ENCODE measurements at regions not wholly inside any gene's neighbourhood (a gene's known extent, or its start where the extent isn't known, plus 50 kb on each side); places are given as distances from the start of the nearest gene placed in this dataset.

DNA sequence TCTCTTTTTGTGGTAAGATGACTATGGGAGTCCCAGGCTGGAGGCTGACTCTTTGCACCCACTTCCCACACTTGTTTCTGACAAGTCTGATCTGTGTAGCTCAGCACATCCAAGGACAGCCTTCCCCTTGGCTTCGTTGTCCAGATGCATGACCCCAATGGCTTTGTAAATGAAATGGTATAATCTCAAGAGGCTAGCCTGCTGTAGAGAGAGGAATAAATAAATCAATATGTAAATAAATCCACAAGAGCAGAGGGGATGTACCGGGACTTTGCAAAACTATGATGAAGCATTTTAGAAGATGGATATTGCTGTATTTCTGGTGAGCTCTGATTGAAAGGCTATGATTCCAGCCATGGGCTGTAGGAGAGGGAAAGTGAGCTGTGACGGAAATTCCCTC lies 79.9 kb upstream of the NEO1 start:
- H3K4me1 ChIP-seq (ENCODE audit: control insufficient read depth, extremely low read depth, insufficient read depth, low read length), result peaks cover 4% of the 10 kb centered on the region
- H3K36me3 ChIP-seq (ENCODE audit: control insufficient read depth, insufficient read depth, low read length), result no peaks in the 10 kb centered on the region
- no peak for DNase-seq (ENCODE audit: low read depth in 2 of 2)
- no peaks in the 10 kb centered on the region for H3K79me2 ChIP-seq (ENCODE audit: control insufficient read depth, insufficient read depth, low read length)
- H3K9ac ChIP-seq (ENCODE audit: insufficient read depth, low read length), result no peak overlapping the region
- H4K20me1 ChIP-seq (ENCODE audit: control insufficient read depth, extremely low read depth, insufficient read depth, low read length), result no peaks in the 10 kb centered on the region
- no peaks in the 10 kb centered on the region for H3K27me3 ChIP-seq (ENCODE audit: control insufficient read depth, insufficient read depth, low read length)
- peak overlapping the region; percentile 10 for H2AFZ ChIP-seq (ENCODE audit: low read length)
- H3K9me3 ChIP-seq (ENCODE audit: control insufficient read depth, insufficient read depth, low read depth, low read length), result no peaks in the 10 kb centered on the region
- no peak overlapping the region for H3K4me2 ChIP-seq (ENCODE audit: extremely low read depth, insufficient read depth, low read length)
- no peak overlapping the region for H3K27ac ChIP-seq (ENCODE audit: insufficient read depth, low read length)
- no peak for TF ChIP-seq EZH2 (IDR thresholded peaks at IDR 0.05; ENCODE audit: low read length, missing control alignments)
- TF ChIP-seq, protein P1, sequence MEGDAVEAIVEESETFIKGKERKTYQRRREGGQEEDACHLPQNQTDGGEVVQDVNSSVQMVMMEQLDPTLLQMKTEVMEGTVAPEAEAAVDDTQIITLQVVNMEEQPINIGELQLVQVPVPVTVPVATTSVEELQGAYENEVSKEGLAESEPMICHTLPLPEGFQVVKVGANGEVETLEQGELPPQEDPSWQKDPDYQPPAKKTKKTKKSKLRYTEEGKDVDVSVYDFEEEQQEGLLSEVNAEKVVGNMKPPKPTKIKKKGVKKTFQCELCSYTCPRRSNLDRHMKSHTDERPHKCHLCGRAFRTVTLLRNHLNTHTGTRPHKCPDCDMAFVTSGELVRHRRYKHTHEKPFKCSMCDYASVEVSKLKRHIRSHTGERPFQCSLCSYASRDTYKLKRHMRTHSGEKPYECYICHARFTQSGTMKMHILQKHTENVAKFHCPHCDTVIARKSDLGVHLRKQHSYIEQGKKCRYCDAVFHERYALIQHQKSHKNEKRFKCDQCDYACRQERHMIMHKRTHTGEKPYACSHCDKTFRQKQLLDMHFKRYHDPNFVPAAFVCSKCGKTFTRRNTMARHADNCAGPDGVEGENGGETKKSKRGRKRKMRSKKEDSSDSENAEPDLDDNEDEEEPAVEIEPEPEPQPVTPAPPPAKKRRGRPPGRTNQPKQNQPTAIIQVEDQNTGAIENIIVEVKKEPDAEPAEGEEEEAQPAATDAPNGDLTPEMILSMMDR (conservative IDR thresholded peaks at IDR 0.05 in 1 of 2, IDR thresholded peaks at IDR 0.05 in 1 of 2; ENCODE audit: low read depth in 1 of 2, low read length in 2 of 2), result no peak
- H3K4me3 ChIP-seq (replicated peaks in 1 of 4; ENCODE audit: control extremely low read depth in 1 of 4, insufficient read depth in 1 of 4, low read depth in 3 of 4, low read length in 4 of 4), result no peak overlapping the region

DNA sequence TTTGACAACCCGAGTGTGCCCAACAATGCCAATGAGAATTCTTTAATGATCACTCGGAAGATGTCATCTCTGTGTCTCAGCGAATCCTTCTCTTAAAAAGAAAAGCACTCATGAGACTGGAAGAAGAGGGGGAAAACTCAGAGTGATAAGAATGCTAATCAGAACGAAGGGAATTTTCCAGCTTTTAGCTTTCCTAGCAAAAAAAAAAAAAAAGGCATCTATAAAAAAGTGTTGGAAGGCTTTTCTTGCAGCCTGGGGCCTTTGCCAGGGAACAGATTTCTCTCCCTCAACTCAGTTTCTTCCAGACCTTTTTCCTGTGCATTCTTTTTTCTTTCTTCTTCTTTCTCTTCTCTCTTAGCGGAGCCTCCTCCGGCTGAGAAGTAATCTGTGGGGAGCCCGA lies 80.5 kb upstream of the NEO1 start:
- Histone ChIP-seq H3K4me3 (replicated peaks in 1 of 4; ENCODE audit: control extremely low read depth in 1 of 4, insufficient read depth in 1 of 4, low read depth in 3 of 4, low read length in 4 of 4) (peak overlapping the region; percentile 29 to 58 (median 50)), H3K9ac (ENCODE audit: insufficient read depth, low read length) (no peak overlapping the region), H4K20me1 (ENCODE audit: control insufficient read depth, extremely low read depth, insufficient read depth, low read length) (no peaks in the 10 kb centered on the region), H3K27me3 (ENCODE audit: control insufficient read depth, insufficient read depth, low read length) (no peaks in the 10 kb centered on the region), H2AFZ (ENCODE audit: low read length) (peak overlapping the region; percentile 92), H3K4me1 (ENCODE audit: control insufficient read depth, extremely low read depth, insufficient read depth, low read length) (peaks cover 4% of the 10 kb centered on the region), H3K4me2 (ENCODE audit: extremely low read depth, insufficient read depth, low read length) (peak overlapping the region; percentile 85), H3K9me3 (ENCODE audit: control insufficient read depth, insufficient read depth, low read depth, low read length) (no peaks in the 10 kb centered on the region), H3K27ac (ENCODE audit: insufficient read depth, low read length) (no peak overlapping the region), H3K79me2 (ENCODE audit: control insufficient read depth, insufficient read depth, low read length) (no peaks in the 10 kb centered on the region), H3K36me3 (ENCODE audit: control insufficient read depth, insufficient read depth, low read length) (no peaks in the 10 kb centered on the region)
- TF ChIP-seq EZH2 (IDR thresholded peaks at IDR 0.05; ENCODE audit: low read length, missing control alignments), result no peak
- TF ChIP-seq, protein P1 (conservative IDR thresholded peaks at IDR 0.05 in 1 of 2, IDR thresholded peaks at IDR 0.05 in 1 of 2; ENCODE audit: low read depth in 1 of 2, low read length in 2 of 2), result no peak
- DNase-seq (ENCODE audit: low read depth in 2 of 2), result no peak

DNA sequence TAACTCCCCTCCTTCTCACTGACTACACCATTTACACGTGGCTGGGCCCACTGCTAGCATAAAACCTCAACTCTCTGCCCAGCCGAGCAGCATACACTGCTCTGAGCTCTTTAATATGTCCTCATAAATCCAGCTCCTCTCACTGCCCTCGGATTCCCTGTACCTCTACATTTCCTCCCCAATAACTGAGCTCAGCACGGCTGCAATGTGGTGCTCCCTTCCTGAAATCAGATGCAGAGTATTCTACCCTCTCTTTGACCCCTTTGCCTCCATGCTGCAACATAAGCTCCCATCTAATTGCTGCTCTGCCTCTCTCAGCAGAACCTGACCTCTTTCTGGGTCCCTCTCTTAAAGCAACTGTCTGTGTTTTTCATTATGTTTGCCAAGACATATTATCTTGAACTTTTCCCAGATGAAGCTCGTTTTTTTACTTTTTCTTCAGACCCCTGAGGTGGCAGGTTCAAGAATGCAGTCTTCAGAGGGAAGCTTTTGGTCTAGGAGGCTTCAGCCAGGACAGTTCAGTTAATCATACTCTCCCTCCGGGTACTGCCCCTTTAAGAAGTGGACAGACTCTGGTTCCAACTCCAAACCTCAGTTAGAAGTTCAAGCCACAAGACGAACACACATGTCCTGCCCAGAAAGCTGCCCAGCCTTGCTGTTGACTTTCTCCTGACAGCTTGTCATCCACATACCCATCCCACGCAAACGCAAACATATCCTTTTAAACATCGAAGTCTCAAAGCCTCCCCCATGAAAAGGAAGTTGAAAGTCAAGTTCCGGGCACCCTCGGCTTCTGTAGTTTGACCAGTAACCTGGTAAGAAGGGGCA lies 81.1 kb upstream of the NEO1 start:
- Histone ChIP-seq H3K9me3 (ENCODE audit: control insufficient read depth, insufficient read depth, low read depth, low read length) (no peaks in the 10 kb centered on the region), H2AFZ (ENCODE audit: low read length) (peak overlapping the region; percentile 92), H3K27me3 (ENCODE audit: control insufficient read depth, insufficient read depth, low read length) (no peaks in the 10 kb centered on the region), H3K4me2 (ENCODE audit: extremely low read depth, insufficient read depth, low read length) (peak overlapping the region; percentile 85), H3K4me3 (replicated peaks in 1 of 4; ENCODE audit: control extremely low read depth in 1 of 4, insufficient read depth in 1 of 4, low read depth in 3 of 4, low read length in 4 of 4) (peak overlapping the region; percentile 29 to 58 (median 50)), H3K79me2 (ENCODE audit: control insufficient read depth, insufficient read depth, low read length) (no peaks in the 10 kb centered on the region), H4K20me1 (ENCODE audit: control insufficient read depth, extremely low read depth, insufficient read depth, low read length) (no peaks in the 10 kb centered on the region), H3K36me3 (ENCODE audit: control insufficient read depth, insufficient read depth, low read length) (no peaks in the 10 kb centered on the region), H3K4me1 (ENCODE audit: control insufficient read depth, extremely low read depth, insufficient read depth, low read length) (peaks cover 4% of the 10 kb centered on the region), H3K27ac (ENCODE audit: insufficient read depth, low read length) (no peak overlapping the region), H3K9ac (ENCODE audit: insufficient read depth, low read length) (no peak overlapping the region)
- peak; percentile 30 to 45 for DNase-seq (ENCODE audit: low read depth in 2 of 2)
- no peak for TF ChIP-seq EZH2 (IDR thresholded peaks at IDR 0.05; ENCODE audit: low read length, missing control alignments)
- TF ChIP-seq, protein P1 (conservative IDR thresholded peaks at IDR 0.05 in 1 of 2, IDR thresholded peaks at IDR 0.05 in 1 of 2; ENCODE audit: low read depth in 1 of 2, low read length in 2 of 2), result no peak
